ENCODE measurements at regions not wholly inside any gene's neighbourhood (a gene's known extent, or its start where the extent isn't known, plus 50 kb on each side); places are given as distances from the start of the nearest gene placed in this dataset.

DNA sequence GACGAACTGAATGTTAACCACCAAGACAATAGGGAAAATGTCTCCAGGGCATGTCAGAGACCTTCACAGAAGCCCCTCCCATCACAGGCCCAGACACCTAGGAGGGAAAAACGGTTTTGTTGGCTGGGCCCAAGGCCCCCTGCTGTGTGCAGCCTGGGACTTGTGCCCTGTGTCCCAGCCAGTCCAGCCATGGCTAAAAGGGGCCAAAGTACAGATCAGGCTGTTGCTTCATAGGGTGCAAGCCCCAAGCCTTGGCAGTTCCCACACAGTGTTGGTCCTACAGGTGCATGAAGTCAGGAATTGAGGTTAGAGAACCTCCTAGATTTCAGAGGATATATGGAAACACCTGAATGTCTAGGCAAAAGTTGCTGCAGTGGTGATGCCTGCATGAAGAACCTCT, 428.7 kb downstream of the SUCLA2 start:
- DNase-seq (ENCODE audit: low read depth, low spot score) (no peak), FAIRE-seq (no peak)
- H3K4me1 ChIP-seq (ENCODE audit: control insufficient read depth, extremely low read depth, insufficient read depth, low read length), result no peaks in the 10 kb centered on the region
- H3K27me3 ChIP-seq (ENCODE audit: control insufficient read depth in 2 of 2, insufficient read depth in 2 of 2, low read length in 2 of 2), result no peaks in the 10 kb centered on the region
- POLR2A ChIA-PET, result no interaction called here
- no TSS peak for BruUV-seq (replicated peaks)
- no peaks in the 10 kb centered on the region for H3K36me3 ChIP-seq (ENCODE audit: control insufficient read depth in 2 of 2, extremely low read depth in 1 of 2, insufficient read depth in 2 of 2, low read length in 2 of 2)
- H2AFZ ChIP-seq (ENCODE audit: low read depth, low read length), result no peak overlapping the region
- H4K20me1 ChIP-seq (replicated peaks; ENCODE audit: control insufficient read depth, extremely low read depth, insufficient read depth, low read length), result no peaks in the 10 kb centered on the region
- H3K9ac ChIP-seq (replicated peaks; ENCODE audit: extremely low read depth, insufficient read depth, low read length), result no peak overlapping the region
- CTCF ChIA-PET, result no interaction called here
- no peak overlapping the region for H3K27ac ChIP-seq (ENCODE audit: insufficient read depth, low read depth, low read length)
- H3K4me2 ChIP-seq (ENCODE audit: insufficient read depth, low read length), result no peak overlapping the region
- no peaks in the 10 kb centered on the region for H3K79me2 ChIP-seq (ENCODE audit: control insufficient read depth, insufficient read depth, low read length)
- no peaks in the 10 kb centered on the region for H3K9me1 ChIP-seq (replicated peaks; ENCODE audit: control insufficient read depth, extremely low read depth, insufficient read depth, low read length)
- H3K4me3 ChIP-seq (replicated peaks in 1 of 3; ENCODE audit: insufficient read depth in 1 of 3, low read depth in 1 of 3, low read length in 3 of 3), result no peak overlapping the region
- intact Hi-C loops (cut with micrococcal nuclease), result no loop called here
- TF ChIP-seq MYC (IDR thresholded peaks at IDR 0.05; ENCODE audit: low read depth, low read length) (no peak), FOS (IDR thresholded peaks at IDR 0.05; ENCODE audit: borderline replicate concordance, insufficient read depth, low read length) (no peak), GATA2 (IDR thresholded peaks at IDR 0.05; ENCODE audit: insufficient read depth, insufficient read length, low read depth, low read length) (no peak), EZH2 (IDR thresholded peaks at IDR 0.05; ENCODE audit: borderline replicate concordance, low read depth, low read length, severe bottlenecking) (no peak), POLR2AphosphoS5 (IDR thresholded peaks at IDR 0.05; ENCODE audit: insufficient read depth, low read depth, low read length) (no peak), JUN (IDR thresholded peaks at IDR 0.05; ENCODE audit: borderline replicate concordance, insufficient read depth, insufficient read length, low read depth) (no peak), POLR2A (IDR thresholded peaks at IDR 0.05; ENCODE audit: low read depth, low read length) (no peak)
- TF ChIP-seq, protein P1, sequence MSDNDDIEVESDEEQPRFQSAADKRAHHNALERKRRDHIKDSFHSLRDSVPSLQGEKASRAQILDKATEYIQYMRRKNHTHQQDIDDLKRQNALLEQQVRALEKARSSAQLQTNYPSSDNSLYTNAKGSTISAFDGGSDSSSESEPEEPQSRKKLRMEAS (IDR thresholded peaks at IDR 0.05; ENCODE audit: insufficient read depth, insufficient read length), result no peak
- TF ChIP-seq, protein P2, sequence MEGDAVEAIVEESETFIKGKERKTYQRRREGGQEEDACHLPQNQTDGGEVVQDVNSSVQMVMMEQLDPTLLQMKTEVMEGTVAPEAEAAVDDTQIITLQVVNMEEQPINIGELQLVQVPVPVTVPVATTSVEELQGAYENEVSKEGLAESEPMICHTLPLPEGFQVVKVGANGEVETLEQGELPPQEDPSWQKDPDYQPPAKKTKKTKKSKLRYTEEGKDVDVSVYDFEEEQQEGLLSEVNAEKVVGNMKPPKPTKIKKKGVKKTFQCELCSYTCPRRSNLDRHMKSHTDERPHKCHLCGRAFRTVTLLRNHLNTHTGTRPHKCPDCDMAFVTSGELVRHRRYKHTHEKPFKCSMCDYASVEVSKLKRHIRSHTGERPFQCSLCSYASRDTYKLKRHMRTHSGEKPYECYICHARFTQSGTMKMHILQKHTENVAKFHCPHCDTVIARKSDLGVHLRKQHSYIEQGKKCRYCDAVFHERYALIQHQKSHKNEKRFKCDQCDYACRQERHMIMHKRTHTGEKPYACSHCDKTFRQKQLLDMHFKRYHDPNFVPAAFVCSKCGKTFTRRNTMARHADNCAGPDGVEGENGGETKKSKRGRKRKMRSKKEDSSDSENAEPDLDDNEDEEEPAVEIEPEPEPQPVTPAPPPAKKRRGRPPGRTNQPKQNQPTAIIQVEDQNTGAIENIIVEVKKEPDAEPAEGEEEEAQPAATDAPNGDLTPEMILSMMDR (IDR thresholded peaks at IDR 0.05; ENCODE audit: extremely low read depth in 1 of 2, insufficient read depth in 1 of 2, low read depth in 1 of 2, low read length in 2 of 2), result no peak
- H3K9me3 ChIP-seq (replicated peaks; ENCODE audit: control insufficient read depth, insufficient read depth, low read length), result no peaks in the 10 kb centered on the region
- dilution Hi-C loops (cut with MboI; ENCODE audit: extremely low pct_ligation_motif_present, low sequenced_read_pairs), result no loop called here
